GM23338 (cell line): ENCODE measurements at regions not wholly inside any gene's neighbourhood (a gene's known extent, or its start where the extent isn't known, plus 50 kb on each side); places are given as distances from the start of the nearest gene placed in this dataset.

Experiments used
- POLR2AphosphoS5 ChIP-seq: IDR thresholded peaks from 2 replicates; pipeline ENCODE4 v1.6.1; 2016; ENCODE audit warnings: antibody characterized with exemption, low read depth
- REST ChIP-seq: IDR thresholded peaks from one replicate; pipeline ENCODE4 v1.6.1; 2018; ENCODE audit warnings: antibody characterized with exemption; ENCODE audit not compliant: unreplicated experiment

GRCh38 chr5:143976055-143976454 is 164.1 kb downstream of the HMHB1 start:
- TF ChIP-seq REST (no peak), POLR2AphosphoS5 (no peak)
